T-helper 1 cell treated with Interleukin-12 subunit alpha and Interleukin-12 subunit beta and Interleukin-4 antibody, amounts not matched to agents 30 ng/mL and 1 ng/mL, for 36 hours (primary cell): ENCODE measurements at regions not wholly inside any gene's neighbourhood (a gene's known extent, or its start where the extent isn't known, plus 50 kb on each side); places are given as distances from the start of the nearest gene placed in this dataset.
"Not testable (repeated sequence)": the region's sequence is repeated elsewhere in the genome, so short reads cannot be mapped to it uniquely, and the experiment has no call there.

Experiments used
- intact Hi-C: fragments of 100-400 bp; cut with micrococcal nuclease; formaldehyde crosslinking; loops from one replicate; pipeline ENCODE4 v1.15.1; 2024

DNA sequence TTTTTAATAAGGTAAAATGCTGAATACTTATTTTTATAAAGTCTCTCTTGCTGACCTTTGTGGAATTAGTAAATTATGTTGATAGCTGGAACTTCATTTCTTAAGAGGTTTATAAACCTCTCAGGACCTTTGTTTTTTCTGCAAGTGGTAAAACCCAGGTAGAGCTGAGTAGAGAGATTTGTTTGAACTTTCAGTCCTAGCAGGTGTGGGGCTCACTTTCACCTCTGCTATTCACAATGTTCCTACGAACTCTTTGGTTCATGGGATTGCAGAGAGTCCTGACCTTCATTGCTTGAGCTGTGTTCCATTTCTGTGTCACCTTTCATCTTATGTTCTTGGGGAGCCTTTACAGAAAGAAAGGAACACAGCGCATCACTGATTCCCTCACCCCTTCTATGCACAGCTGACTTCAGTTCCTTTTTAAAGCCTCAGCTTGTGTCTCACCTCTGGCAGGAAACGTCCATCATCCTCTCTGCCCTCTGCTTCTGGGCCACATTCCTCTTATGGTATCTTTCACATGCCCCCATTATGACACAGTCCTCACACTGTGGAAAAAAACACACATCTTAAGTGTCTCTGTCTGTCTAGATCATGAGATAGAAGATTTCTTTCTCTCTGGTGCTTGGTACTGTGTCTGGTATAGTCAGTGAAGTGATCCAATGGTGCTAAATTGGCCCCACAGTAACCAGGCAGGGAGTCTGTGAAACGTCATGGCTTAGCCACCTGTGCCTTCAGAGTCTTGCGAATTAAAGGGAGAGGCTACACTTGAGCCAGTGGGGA, 262.5 kb upstream of the B3GALT2 start:
- intact Hi-C loops: no loop called here

DNA sequence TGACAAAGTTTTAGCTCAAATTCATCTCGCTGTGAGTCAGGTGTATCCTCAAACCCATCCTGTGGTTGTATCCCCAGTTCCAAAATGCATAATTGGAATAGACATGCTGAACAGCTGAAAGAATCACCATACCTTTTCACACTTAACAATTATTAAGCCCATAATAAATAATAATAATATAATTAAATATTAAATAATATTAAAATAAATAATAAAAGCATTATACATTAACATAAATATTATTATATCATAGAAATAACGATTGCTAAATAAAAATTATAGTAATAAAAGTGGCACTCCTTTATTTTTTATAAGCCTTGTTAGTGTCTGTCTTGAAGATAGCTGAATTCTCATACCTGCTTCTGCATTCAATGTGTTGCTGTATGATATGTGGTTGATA, 257.5 kb upstream of the B3GALT2 start:
- intact Hi-C loops: no loop called here

DNA sequence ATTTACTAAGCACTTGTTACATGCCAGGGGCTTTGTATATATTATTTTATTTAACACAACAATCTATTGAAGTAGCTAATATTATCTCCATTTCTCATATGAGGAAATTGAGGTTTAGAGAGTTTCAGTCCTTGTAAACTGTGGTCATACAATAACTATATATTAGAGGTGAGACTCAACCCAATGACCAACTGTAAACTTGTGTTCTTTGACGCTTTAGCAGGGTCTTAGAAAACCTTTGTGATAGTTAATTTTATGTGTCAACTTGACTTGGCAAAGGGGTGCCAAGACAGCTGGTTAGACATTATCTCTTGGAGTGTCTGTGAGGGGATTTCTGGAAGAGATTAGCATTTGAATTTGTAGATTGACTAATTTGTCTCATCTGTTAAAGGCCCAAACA, 252.4 kb upstream of the B3GALT2 start:
- intact Hi-C loops: loop anchor here (1.0 kb wide), 1 partner anchor 41 kb away; no protein-coding TSS in a partner anchor

DNA sequence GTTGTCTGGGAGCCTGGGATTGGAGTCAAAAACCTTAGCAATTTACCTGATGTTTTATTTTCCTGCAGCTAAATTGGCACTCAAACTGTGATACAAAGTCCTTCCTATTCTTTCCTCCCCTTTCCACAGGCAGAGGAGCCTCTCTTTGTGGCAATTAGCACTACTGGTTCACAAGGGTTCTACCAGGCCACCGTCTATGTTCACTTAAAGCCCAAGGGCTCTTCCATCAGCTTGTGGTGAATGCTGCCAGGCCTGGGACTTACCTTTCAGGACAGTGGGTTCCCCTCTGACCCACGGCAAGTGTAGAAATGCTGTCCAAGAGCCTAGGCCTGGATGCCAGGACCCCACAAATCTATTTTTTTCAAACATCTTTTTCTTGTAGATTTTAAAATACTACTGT, 251.9 kb upstream of the B3GALT2 start:
- intact Hi-C loops: loop anchor here (1.0 kb wide), 1 partner anchor 41 kb away; no protein-coding TSS in a partner anchor

DNA sequence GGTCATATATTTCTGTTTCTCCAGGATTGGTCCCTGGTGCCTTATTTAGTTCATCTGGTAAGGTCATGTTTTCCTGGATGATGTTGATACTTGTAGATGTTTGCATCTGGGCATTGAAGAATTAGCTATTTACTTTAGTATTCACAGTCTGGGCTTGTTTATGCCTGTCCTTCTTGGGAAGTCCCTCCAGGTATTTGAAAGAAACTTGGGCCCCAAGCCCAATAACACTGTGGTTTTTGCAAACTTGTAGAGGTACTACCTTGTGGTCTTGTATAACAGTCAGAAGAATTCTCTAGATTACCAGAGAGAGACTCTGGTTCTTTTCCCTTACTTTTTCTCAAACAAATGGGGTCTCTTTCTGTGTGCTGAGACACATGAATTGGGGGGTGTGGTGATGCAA, 251.4 kb upstream of the B3GALT2 start:
- intact Hi-C loops: loop anchor here (1.0 kb wide), 1 partner anchor 42 kb away; no protein-coding TSS in a partner anchor

DNA sequence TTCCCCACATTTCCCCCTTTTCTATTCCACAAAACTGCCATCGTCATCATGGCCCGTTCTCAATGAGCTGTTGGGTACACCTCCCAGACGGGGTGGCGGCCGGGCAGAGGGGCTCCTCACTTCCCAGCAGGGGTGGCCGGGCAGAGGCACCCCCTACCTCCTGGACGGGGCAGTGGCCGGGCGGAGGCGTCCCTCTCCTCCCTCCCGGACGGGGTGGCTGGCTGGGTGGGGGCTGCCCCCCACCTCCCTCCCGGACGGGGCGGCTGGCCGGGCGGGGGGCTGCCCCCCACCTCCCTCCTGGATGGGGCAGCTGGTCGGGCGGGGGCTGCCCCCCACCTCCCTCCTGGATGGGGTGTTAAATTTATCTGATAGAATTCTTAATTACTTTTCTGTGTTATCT, 250.9 kb upstream of the B3GALT2 start:
- intact Hi-C loops: not testable (repeated sequence)

DNA sequence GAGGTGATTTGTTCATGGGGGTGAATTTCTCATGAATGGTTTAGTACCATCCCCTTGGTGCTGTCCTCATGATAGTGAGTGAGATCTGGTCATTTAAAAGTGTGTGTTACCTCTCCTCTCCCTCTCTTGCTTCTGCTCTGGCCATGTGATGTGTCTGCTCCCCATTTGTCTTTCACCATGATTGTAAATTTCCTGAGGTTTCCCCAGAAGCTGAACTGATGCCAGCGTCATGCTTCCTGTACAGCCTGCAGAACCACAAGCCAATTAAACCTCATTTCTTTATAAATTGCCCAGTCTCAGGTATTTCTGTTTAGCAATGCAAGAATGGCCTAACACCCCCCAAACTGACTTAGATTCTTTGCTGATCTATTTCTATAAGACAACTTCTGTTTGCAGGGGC, 249.4 kb upstream of the B3GALT2 start:
- intact Hi-C loops: no loop called here

DNA sequence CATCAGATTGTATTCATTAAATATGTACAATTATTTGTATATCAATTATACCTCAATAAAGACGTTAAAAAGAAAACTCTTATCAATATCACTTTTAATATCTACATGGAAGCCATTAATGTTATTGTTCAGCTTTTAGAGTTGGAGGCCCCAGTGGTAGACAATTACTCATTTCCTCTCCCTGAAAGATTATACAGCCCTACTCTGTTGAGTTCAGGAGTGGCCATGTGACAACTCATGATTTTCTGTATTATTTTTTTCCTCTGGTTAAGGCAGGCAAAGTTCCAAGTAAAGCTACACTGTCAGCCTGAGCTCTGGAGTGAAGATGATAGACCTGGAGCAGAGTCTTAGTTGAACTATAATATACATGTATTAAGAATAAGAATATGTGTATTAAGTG, 247.9 kb upstream of the B3GALT2 start:
- intact Hi-C loops: loop anchor here (1.0 kb wide), 1 partner anchor 16 kb away; no protein-coding TSS in a partner anchor

DNA sequence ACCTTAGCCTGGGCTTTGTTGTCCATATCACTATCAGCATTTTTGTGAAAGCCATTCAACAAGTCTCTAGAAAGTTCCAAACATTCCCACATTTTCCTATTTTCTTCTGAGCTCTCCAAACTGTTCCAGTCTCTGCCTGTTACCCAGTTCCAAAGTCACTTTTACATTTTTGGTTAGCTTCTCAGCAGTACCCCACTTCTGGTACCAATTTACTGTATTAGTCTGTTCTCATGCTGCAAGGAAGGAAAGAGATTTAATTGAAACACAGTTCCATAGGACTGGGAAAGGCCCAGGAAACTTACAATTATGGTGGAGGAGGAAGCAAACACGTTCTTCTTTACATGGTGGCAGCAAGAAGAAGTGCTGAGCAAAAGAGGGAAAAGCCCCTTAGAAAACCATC, 247.2 kb upstream of the B3GALT2 start:
- intact Hi-C loops: no loop called here

DNA sequence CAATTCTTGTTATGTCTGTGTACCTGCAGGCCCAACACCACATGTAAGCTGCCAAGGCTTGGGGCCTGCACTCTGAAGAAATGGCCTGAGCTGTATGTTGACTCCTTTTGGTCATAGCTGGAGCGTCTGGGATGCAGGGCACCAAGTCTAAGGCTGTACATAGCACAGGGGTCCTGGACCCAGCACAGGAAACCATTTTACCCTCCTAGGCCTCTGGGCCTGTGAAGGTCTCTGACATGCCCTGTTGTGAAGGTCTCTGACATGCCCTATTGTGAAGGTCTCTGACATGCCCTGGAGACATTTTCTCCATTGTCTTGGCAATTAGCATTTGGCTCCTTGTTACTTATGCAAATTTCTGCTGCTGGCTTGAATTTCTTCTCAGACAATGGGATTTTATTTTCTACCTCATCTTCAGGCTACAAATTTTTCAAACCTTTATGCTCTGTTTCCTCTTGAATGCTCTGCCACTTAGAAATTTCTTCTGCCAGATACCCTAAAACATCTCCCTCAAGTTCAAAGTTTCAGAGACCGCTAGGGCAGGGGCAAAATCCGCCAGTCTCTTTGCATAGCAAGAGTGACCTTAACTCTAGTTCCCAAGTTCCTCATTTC, 246.7 kb upstream of the B3GALT2 start:
- intact Hi-C loops: no loop called here

DNA sequence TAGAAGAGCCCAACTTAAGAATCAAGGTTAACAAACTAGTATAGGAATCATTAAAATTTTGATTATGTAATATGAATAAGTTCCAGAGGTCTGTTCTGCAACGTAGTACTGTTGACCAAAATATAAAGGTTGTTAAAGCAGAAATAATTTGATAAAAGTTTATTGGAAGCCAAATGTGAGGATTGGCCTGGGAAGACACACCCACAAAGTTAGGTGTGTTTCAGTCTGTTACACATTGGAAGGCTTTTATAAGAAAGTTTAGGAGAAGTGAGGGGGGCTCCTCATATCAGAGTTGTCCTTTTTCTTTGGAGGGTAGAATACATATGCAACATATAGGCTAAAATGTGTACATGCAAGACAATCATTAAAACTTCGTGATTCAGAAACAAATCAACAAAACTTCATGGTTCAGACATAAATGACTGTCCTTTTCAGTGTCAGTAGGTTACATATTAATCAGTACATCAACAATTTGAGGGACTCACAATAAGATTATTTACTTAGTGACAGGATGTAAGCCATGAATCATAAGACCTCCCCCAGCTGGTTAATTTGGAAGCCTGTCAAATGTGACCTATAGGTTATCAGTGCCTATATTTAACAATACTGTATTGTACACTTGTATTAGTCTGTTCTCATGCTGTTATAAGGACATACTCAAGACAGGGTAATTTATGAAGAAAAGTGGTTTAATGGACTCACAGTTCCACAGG, 245.0 kb upstream of the B3GALT2 start:
- intact Hi-C loops: no loop called here

DNA sequence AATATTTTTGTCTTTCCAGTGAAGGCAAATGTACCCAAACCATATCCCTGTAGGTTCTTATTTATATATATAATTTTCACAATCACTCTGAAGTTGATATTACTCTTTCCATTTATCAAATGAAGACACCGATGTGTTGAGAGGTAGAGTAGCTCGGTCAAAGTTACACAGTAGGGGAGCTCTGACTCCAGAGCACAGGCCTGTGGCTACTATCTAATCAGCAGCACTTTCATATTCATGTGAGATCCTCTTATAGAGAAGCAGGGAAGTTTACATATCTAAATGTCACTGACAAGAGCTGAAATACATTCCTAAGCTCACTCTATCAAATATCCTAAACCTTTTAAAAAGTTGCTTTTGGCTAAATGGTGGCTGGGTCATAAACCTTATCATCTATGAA, 241.1 kb upstream of the B3GALT2 start:
- intact Hi-C loops: no loop called here

DNA sequence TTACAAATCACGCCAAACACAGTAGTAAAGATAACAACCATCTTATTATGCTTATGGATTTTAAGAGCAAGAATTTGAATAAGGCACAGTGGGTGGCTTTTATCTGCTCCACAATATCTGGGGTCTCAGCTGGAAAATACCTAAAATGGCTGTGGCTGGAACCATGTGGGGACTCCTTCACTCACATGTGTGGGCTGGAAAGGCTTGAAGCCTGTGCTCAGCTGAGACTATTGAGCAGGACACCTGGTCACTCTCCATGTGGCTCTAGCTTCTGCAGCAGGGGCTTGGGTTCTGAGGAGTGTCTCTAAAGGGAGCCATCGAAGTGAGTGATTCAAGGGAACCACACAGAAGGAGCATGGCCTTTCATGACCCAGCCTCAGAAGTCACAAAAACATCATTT, 239.6 kb upstream of the B3GALT2 start:
- intact Hi-C loops: no loop called here

DNA sequence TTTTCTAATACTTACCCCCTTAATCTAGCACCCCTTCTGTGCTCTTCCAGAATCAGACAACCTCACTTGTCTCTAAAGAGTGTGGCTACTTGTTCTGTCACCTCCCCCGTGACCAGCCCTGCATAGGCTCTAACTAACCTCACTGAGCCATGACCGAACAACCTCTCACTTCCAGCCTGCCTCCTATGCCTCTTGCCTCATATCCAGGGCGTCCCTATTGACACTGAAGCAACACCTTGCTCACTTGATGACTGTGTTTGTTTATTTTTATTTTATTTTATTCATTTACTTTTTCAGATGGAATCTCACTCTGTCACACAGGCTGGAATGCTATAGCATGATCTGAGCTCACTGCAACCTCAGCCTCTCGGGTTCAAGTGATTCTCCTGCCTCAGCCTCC, 235.1 kb upstream of the B3GALT2 start:
- intact Hi-C loops: no loop called here

DNA sequence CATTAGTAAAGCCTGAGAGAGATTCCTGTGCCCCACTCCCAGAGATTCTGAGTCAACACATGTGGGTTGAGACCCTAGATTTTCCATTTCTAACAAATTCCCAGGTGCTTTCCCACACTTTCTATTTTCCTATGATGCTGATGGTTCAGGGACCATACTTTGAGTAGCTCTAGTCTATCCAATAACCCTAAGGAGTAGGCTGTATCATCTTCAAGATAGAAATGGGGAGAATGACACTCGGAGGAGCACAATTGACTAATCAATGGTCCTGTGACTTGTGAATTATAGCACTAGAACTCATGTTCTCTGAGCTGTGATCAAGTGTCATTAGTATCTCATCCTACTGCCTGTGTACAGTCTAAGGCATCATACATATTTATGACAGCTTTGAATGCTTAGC, 232.9 kb upstream of the B3GALT2 start:
- intact Hi-C loops: loop anchor here (5.0 to 10.0 kb wide), 2 partner anchors 297 to 636 kb away; partner anchors contain the start of gene CDC73

DNA sequence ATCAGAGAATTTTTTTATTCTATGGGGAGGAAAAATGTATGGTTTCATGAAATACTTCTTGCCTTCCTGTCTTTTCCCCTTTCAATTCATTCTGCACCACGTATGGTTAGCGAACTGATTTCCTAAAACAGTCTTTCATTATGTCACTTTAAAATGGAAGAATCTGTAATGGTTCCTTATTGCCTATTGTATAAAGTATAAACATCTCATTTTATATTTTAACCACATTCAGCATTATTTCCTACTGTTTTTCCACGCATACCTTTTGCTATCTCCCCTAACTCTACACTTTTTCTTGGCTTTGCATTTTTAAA, 232.3 kb upstream of the B3GALT2 start:
- intact Hi-C loops: loop anchor here (1.0 to 10.0 kb wide), 5 partner anchors 16 to 636 kb away; partner anchors contain the start of gene CDC73

DNA sequence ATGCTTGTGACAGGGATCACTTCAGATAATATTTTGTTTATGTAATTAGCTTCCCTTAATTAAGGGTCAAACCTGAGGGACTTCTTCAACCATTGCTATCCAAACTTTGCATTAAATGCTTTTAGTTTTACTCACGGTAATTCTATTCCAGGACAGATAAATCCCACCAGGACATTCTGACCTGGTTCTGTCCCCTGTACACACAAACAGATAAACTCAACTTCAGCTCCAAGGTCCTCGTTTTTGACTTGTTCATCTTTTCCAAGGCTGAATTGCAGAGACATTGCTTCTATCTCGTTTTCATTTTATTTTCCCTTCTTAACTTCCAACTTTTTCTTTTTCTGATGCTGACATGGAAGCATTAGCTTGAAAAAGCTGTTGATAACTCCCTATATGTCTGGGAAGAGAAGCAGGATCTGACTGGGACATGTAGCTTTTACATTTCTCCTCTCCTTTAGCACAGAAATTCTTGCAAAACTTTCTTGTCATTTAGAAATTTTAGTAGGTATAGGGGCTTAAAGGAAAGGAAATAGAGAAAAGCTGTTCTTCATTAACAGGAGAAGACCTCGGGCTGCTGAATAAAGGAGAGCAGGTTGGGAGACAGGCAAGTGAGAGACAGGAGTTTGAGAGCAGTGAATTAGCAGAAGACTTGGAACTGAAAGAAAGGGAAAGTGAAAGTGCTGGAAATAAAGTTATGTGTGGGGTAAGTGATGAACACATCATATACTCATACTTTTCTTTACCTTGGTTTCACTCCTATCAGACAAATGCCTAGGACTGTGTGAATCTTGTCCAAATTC, 231.7 kb upstream of the B3GALT2 start:
- intact Hi-C loops: loop anchor here (1.0 to 10.0 kb wide), 5 partner anchors 16 to 637 kb away; partner anchors contain the start of gene CDC73

DNA sequence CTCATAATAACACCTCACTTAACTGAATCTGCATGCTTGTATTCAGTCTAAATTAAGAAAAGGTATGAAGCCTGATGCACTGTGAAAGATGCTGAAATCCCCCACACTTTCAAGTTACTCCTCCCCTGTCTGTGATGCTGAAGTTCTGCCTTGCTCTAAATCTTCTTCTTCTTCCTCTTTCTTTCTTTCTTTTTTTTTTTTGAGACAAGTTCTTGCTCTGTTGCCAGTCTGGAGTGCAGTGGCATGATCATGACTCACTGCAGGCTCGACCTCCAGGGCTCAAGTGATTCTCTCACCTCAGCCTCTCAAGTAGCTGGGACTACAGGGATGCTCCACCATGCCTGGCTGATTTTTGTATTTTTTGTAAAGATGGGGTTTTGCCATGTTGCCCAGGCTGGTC, 231.0 kb upstream of the B3GALT2 start:
- intact Hi-C loops: loop anchor here (5.0 to 10.0 kb wide), 2 partner anchors 295 to 637 kb away; partner anchors contain the start of gene CDC73

DNA sequence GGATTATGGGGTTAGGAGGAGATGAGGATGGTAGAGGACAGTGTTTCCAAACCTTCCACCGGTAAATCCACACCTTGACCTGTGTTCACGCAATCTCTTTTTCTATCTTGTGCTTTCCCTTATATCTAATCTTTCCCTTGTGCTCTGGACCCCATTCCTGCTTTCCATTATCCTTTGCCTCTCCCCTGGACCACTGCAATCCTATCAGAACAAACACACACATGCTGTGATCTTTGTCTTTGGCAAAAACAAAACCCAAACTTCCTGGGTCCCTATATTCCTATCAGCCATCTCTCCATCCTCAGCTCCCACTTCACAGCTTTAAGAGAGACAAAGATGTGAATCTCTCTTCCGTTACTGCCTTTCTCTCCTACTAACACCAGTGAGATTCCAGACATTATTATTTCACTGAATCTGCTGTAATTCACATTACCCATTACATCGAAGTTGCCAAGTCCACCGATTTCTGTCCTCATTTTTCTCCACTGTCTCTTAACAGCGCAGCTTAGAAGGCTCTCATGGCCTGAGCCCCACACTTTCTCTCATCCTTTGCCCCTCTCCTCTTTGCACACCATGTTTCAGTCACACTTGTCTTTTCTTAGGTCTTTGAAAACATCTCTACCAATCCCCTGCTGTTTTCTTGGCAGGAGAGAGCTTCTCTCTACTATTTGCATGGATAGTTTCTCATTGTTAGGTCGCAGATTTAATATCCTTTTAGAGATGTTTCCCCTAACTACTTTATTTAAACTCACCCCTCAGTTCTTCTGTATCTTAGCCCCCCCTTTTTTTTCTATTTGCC, 230.0 kb upstream of the B3GALT2 start:
- intact Hi-C loops: loop anchor here (5.0 to 10.0 kb wide), 2 partner anchors 294 to 638 kb away; partner anchors contain the start of gene CDC73

DNA sequence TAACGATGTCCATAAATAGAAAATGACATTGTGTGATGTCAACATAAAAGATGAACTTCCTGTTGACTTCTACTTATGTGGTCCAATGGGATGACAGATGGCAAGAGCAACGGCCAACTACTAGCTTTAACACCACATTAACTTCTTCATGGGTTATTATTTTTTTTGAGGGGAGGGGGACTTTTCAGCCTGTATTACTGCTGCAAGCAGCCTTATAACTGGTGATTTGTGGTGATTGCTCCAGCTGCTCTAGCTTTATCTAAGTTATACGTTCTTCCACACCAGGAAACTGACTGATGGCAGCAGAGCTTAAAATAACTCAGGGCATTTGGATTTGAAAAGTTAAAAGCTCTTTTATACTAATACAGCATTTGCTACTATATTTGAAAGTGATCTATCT, 228.8 kb upstream of the B3GALT2 start:
- intact Hi-C loops: loop anchor here (5.0 to 10.0 kb wide), 2 partner anchors 293 to 640 kb away; partner anchors contain the start of gene CDC73
